ACHN (cell line): ENCODE measurements at regions not wholly inside any gene's neighbourhood (a gene's known extent, or its start where the extent isn't known, plus 50 kb on each side); places are given as distances from the start of the nearest gene placed in this dataset.

Source experiments
- DNase-seq: peaks from one replicate; pipeline ENCODE4 v3.0.0-alpha.2; 2015
- in situ Hi-C: cut with HindIII; loops from 2 replicates; pipeline ENCODE4 v1.10.0; 2017; ENCODE audit warnings: low sequenced_read_pairs, low pct_ligation_motif_present, low pct_unique_long_range_greater_than_20kb

DNA sequence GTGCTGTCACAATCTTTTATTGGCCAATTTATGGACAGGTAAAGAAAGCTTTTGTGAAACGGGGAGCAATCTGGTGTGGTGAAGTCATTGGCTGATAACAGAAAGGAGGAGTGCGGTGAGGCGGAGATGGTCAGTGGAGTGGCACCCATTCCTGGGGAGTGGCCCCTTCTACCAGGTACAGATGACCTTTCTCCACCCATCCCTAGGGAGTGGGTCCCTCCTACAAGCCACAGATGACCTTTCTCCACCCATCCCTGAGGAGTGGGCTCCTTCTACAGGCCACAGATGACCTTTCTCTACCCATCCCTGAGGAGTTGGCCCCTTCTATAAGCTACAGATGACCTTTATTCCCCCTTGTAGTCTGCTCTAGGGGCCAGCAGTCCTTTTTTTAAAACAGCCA lies 267.6 kb upstream of the IRX2 start:
- in situ Hi-C loops = no loop called here
- DNase-seq = no peak

DNA sequence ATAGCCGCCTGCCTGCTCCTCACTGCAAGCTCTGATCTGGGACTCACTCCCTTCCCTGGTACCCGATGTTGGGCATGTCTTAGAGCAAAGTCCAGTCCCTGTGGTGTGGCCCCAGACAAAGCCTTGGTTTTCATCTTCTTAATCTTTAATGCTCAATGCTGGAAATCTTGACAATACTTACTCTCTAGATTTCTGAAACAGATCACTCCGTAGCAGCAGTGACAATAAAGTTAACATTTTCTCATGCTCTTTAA lies 260.2 kb upstream of the IRX2 start:
- DNase-seq = no peak
- in situ Hi-C loops = no loop called here

DNA sequence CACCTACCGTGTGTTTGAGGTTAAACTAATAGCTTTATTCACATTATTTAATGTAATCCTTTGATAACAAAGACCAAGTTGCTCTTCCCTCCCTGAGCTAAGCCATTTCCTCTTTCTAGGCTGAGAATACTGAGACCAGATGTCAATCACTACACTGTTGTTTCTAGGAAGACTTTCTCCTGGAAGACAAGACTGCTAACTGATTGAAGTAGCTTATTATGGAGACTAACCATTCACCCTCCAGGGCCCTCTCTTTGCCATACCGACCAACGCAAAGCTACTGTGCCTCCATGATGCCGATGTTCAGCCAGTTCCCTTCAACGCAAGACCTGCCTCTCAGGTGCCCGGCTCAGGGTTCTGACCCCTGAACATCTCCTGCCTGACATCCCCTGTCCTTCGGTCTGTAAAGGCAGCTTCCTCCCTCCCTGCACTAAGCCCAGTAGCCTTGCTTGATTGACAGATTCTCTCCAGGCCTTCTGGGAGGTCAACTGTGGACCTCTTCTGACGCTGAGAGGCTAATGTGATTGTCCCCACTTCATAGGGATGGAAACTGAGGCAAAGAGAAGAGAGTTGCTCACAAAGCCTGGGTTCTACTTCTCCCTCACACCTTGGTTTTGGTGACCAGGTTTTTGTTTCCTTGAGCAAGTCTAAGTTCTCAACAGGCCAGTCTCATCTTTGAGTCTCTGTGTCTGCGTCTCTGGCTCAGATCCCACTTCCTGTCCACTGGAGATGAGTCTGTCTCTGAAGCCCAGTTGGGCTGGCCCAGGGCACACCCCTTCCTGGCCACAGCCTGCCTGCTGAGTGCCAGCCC lies 259.7 kb upstream of the IRX2 start:
- DNase-seq = no peak
- in situ Hi-C loops = no loop called here

- in situ Hi-C loops = no loop called here
- no peak for DNase-seq
Measured at GRCh38 chr5:3010301-3010952, 258.9 kb upstream of the IRX2 start.

GRCh38 chr5:3009605-3010004 lies 258.1 kb upstream of the IRX2 start:
- in situ Hi-C loops = no loop called here
- no peak for DNase-seq

GRCh38 chr5:3007577-3007976 lies 256.1 kb upstream of the IRX2 start:
- in situ Hi-C loops = no loop called here

DNA sequence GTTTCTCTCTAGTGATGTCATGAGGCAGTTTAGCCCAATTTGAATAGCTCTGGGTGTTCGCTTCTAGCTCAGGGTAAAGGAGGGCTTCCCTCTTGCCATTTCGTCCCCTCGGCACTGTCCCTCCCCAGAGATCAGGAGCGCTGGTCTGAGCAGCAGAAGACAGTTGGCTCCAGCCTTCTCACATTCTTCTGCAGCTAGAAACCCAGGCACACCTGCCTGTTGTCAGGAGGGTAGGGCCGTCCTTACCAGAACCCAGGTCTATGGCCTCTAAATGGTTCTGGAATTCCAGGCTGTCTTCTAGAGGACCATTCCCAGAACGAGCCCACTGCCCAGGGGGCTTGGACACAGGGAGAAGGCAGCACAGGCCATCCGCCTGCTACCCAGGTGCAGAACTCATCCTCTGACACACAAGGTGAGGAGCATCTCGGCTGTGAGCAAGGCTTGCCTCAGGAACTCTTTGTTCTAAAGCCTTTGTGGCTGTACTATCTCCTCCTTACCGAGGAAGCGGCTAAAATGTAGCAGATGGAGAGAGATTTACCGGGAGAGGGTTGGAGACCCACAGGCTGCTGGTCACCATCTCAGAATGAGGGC lies 255.6 kb upstream of the IRX2 start:
- in situ Hi-C loops = no loop called here
- no peak for DNase-seq

More at GRCh38 chr5:3007577-3007976, 256.1 kb upstream of the IRX2 start:
- no peak for DNase-seq

- DNase-seq = no peak
- in situ Hi-C loops = no loop called here
Measured at GRCh38 chr5:3006526-3006925, 255.0 kb upstream of the IRX2 start.

DNA sequence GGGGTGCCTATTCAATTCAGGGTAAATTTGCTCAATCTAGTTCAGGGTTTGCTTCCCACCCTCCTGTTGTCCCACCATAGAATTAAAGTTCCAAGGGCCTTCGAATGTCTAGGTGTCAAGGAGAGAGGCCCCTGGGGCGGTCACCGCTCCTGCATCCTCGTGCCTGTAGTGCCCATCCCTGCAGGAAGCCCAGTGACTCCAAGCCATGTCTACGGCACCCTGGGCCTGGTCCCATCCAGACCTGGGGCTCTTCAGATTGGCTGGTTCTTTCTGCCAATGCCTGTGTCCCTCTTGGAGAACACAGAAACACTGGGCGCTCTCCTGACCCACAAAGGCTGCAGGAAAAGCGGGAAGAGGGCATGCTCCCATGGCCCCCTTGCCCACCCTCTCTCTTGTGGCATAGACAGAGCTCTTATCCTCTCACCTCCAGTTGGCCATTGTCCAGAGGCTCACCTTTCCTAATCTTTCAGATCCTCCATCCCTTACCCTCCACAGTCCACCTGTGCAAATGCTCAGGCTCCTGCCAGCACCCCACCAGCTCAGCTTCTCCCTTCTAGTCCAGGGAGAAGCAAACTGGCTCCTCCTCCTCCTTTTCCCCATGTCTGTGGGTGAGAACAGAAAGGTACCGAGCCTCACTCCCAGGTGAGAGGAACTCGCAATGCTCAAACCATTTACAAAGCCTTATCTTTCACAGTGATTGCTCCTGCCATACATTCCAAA lies 253.0 kb upstream of the IRX2 start:
- in situ Hi-C loops = no loop called here
- DNase-seq = no peak

DNA sequence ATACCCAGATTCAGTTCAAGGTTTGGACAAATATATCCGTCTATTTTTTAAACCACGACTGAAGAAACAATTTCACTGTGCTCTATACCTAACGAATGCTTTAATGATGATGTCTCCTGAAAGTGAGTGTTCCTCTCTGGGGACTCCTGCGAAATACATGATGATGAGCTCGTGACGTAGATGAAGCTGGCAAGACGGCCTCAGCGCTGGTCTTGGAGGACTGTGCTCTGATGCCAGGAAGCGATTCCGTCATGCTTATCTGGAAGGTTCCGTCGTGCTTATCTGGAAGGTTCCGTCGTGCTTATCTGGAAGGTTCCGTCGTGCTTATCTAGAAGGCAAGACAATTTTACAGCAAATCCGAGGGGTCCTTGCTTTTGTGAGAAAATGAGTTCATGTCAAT lies 250.8 kb upstream of the IRX2 start:
- DNase-seq = no peak
- in situ Hi-C loops = no loop called here

- DNase-seq = no peak
- in situ Hi-C loops = no loop called here
Measured at GRCh38 chr5:3000631-3001030, 249.2 kb upstream of the IRX2 start.

GRCh38 chr5:2999926-3000325 lies 248.4 kb upstream of the IRX2 start:
- in situ Hi-C loops = no loop called here
- no peak for DNase-seq

- DNase-seq = no peak
- in situ Hi-C loops = no loop called here
Measured at GRCh38 chr5:2998106-2998505, 246.6 kb upstream of the IRX2 start.

- in situ Hi-C loops = no loop called here
Measured at GRCh38 chr5:2997179-2997578, 245.7 kb upstream of the IRX2 start.

GRCh38 chr5:2996687-2997086 lies 245.2 kb upstream of the IRX2 start:
- in situ Hi-C loops = no loop called here
- no peak for DNase-seq

More at GRCh38 chr5:2997179-2997578, 245.7 kb upstream of the IRX2 start:
- no peak for DNase-seq

GRCh38 chr5:2996248-2996647 lies 244.8 kb upstream of the IRX2 start:
- in situ Hi-C loops = no loop called here
- DNase-seq = no peak

GRCh38 chr5:2995667-2996066 lies 244.2 kb upstream of the IRX2 start:
- in situ Hi-C loops = no loop called here
- no peak for DNase-seq

DNA sequence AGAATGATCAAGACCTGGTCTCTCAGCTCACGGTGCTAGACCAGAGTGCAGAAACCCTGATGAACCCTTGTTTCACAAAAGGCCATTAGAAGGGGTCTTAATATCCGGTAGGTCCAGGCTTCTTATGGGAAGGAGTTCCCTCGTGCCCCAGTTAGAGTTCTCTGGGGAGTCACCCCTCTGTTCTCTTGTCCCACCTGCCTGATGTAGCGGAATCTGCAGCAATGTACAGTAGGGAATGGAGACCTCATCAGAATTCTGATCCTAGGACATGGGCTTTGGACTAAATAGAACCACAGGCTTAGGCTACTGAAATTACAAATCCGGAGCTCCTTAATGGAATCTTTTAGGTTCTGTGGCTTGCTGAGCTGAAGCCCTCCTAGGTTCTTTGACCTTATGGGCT lies 243.6 kb upstream of the IRX2 start:
- DNase-seq = no peak
- in situ Hi-C loops = no loop called here

- no peak for DNase-seq
- in situ Hi-C loops = no loop called here
Measured at GRCh38 chr5:2993771-2994170, 242.3 kb upstream of the IRX2 start.
